KMS-11 (cell line): ENCODE measurements at regions not wholly inside any gene's neighbourhood (a gene's known extent, or its start where the extent isn't known, plus 50 kb on each side); places are given as distances from the start of the nearest gene placed in this dataset.

Source experiments
- H2AFZ ChIP-seq: fragments of 200-600 bp; sonication (generic); 2 replicates; pipeline ENCODE4 v1.6.1; 2016; ENCODE audit warnings: antibody characterized with exemption, mixed run types, low read depth
- H3K27ac ChIP-seq: fragments of 200-600 bp; sonication (generic); 2 replicates; pipeline ENCODE4 v1.6.1; 2016; ENCODE audit warnings: mild to moderate bottlenecking, mixed run types
- H3K27me3 ChIP-seq: fragments of 200-600 bp; sonication (generic); 2 replicates; pipeline ENCODE4 v1.6.1; 2017; ENCODE audit warnings: mild to moderate bottlenecking, low read depth, mixed run types, moderate library complexity; ENCODE audit not compliant: insufficient read depth
- H3K36me3 ChIP-seq: fragments of 200-600 bp; sonication (generic); 2 replicates; pipeline ENCODE4 v1.6.1; 2017; ENCODE audit warnings: mild to moderate bottlenecking, mixed run types; ENCODE audit not compliant: insufficient read depth
- H3K4me1 ChIP-seq: fragments of 200-600 bp; sonication (generic); 2 replicates; pipeline ENCODE4 v1.6.1; 2016; ENCODE audit warnings: mild to moderate bottlenecking, low read depth, mixed run types; ENCODE audit not compliant: poor library complexity, severe bottlenecking
- H3K4me2 ChIP-seq: fragments of 200-600 bp; sonication (generic); 2 replicates; pipeline ENCODE4 v1.7.0; 2016; ENCODE audit warnings: mild to moderate bottlenecking, mixed run types
- H3K4me3 ChIP-seq: fragments of 200-600 bp; sonication (generic); IDR thresholded peaks from 2 replicates; pipeline ENCODE4 v1.6.1; 2017; ENCODE audit warnings: low read depth, low read length, mixed read lengths; ENCODE audit not compliant: insufficient read depth
- H3K79me2 ChIP-seq: fragments of 200-600 bp; sonication (generic); 2 replicates; pipeline ENCODE4 v1.6.1; 2016; ENCODE audit warnings: low read depth, mixed run types; ENCODE audit not compliant: insufficient read depth
- H3K9ac ChIP-seq: fragments of 200-600 bp; sonication (generic); 2 replicates; pipeline ENCODE4 v1.6.1; 2016; ENCODE audit warnings: mild to moderate bottlenecking, mixed run types
- H4K20me1 ChIP-seq: fragments of 200-600 bp; sonication (generic); 2 replicates; pipeline ENCODE4 v1.6.1; 2016; ENCODE audit warnings: mild to moderate bottlenecking, mixed run types; ENCODE audit not compliant: insufficient read depth
- TF ChIP-seq, protein P1 (sequence below): fragments of 200-600 bp; sonication (generic); conservative IDR thresholded peaks from 2 replicates; pipeline ENCODE4 v1.6.1; 2017; ENCODE audit warnings: low read depth, mild to moderate bottlenecking, antibody characterized with exemption, low read length, moderate library complexity, mixed read lengths

DNA sequence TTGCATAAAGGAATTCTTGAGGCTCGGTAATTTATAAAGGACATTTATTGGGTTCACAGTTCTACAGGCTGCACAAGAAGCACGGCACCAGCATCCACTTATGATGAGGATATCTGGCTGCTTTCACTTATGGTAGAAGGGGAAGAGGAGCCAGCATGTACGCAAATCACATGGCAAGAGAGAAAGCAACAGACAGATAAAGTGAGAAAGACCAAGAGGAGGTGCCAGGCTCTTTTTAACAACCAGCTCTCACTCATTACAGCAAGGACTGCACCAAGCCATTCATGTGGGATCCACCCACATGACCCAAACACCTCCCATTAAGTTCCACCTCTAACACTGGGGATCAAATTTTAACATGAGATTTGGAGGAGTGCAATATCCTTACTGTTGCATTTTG lies 1198.2 kb downstream of the ADGRL3 start:
- no peak overlapping the region for H2AFZ ChIP-seq
- no peak overlapping the region for H3K9ac ChIP-seq
- TF ChIP-seq, protein P1, sequence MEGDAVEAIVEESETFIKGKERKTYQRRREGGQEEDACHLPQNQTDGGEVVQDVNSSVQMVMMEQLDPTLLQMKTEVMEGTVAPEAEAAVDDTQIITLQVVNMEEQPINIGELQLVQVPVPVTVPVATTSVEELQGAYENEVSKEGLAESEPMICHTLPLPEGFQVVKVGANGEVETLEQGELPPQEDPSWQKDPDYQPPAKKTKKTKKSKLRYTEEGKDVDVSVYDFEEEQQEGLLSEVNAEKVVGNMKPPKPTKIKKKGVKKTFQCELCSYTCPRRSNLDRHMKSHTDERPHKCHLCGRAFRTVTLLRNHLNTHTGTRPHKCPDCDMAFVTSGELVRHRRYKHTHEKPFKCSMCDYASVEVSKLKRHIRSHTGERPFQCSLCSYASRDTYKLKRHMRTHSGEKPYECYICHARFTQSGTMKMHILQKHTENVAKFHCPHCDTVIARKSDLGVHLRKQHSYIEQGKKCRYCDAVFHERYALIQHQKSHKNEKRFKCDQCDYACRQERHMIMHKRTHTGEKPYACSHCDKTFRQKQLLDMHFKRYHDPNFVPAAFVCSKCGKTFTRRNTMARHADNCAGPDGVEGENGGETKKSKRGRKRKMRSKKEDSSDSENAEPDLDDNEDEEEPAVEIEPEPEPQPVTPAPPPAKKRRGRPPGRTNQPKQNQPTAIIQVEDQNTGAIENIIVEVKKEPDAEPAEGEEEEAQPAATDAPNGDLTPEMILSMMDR = no peak

DNA sequence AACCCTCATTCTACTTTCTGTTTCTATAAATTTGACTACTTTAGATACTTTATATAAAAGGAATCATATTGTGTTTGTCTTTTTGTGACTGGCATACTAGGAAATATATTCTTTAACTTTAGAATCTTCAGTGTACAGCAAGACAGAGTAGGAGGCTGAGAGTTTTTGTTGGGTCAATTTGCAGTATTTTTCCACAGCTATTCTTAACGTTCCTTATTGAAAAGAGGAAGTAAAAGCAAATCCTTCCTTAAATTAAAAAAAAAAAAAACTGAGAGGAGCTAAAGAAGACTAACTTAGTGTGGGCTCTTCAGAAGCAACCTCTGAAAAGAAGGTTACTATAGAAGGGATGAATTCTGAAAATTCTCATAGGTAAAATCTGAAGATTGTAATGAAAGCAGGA lies 1194.6 kb downstream of the ADGRL3 start:
- no peak overlapping the region for H2AFZ ChIP-seq

More for the DNA sequence above, 1198.2 kb downstream of the ADGRL3 start:
- no peak overlapping the region for H3K27ac ChIP-seq
- no peaks in the 10 kb centered on the region for H3K36me3 ChIP-seq
- H3K4me2 ChIP-seq = no peak overlapping the region
- H3K4me3 ChIP-seq = no peak overlapping the region
- H3K79me2 ChIP-seq = no peaks in the 10 kb centered on the region
- peaks cover 9% of the 10 kb centered on the region for H3K4me1 ChIP-seq
- no peaks in the 10 kb centered on the region for H3K27me3 ChIP-seq
- no peaks in the 10 kb centered on the region for H4K20me1 ChIP-seq

DNA sequence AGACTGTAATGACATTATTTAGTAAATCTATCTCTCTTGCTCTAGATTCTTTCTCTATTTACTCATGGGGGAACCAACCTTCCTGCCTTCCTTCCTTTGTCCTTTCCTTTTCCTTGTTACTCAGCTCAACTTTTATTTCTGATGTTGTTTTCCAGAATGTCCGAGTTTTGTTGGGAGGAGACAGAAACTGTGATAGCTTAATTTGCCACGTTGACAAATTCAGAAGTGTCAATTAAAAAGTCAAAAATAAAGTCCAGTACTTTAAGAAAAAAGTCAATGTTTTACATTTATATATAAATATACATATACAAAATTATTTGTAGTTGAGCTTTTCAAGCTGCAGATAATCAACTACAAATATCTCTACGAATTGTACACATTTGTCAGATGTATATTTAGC lies 1187.7 kb downstream of the ADGRL3 start:
- TF ChIP-seq, protein P1 = no peak
- Histone ChIP-seq H2AFZ (no peak overlapping the region), H4K20me1 (no peaks in the 10 kb centered on the region), H3K27me3 (no peaks in the 10 kb centered on the region), H3K27ac (no peak overlapping the region), H3K4me2 (no peak overlapping the region), H3K9ac (no peak overlapping the region), H3K4me1 (no peaks in the 10 kb centered on the region), H3K79me2 (no peaks in the 10 kb centered on the region), H3K36me3 (no peaks in the 10 kb centered on the region), H3K4me3 (no peak overlapping the region)

More for the DNA sequence above, 1194.6 kb downstream of the ADGRL3 start:
- H3K4me1 ChIP-seq = peaks cover 7% of the 10 kb centered on the region
- H3K27me3 ChIP-seq = no peaks in the 10 kb centered on the region
- no peaks in the 10 kb centered on the region for H4K20me1 ChIP-seq
- H3K9ac ChIP-seq = no peak overlapping the region
- no peaks in the 10 kb centered on the region for H3K79me2 ChIP-seq
- H3K4me2 ChIP-seq = no peak overlapping the region
- H3K27ac ChIP-seq = no peak overlapping the region
- TF ChIP-seq, protein P1 = no peak
- H3K36me3 ChIP-seq = no peaks in the 10 kb centered on the region
- H3K4me3 ChIP-seq = no peak overlapping the region

DNA sequence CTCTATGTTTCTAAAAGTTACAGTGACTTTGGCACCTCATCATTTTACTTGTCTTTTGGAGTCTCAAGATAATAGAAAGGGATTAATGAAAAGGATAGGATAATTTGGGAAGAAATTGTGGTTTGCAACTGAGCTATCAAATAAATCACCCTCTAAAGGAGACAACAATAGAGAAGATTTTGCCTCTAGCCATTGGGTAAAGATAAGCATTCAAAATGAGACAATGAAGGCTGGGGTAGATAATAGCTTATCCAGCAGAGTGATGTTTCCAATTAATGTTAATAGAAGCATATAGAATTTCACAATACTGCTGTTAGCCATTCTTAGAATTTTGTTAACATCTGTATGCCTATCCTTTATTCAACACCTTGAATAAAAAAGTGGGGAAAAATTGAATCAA lies 1177.6 kb downstream of the ADGRL3 start:
- H3K4me1 ChIP-seq = no peaks in the 10 kb centered on the region
- no peaks in the 10 kb centered on the region for H3K36me3 ChIP-seq
- TF ChIP-seq, protein P1 = no peak
- no peak overlapping the region for H2AFZ ChIP-seq
- H3K4me2 ChIP-seq = no peak overlapping the region
- no peak overlapping the region for H3K9ac ChIP-seq
- no peak overlapping the region for H3K27ac ChIP-seq
- no peaks in the 10 kb centered on the region for H4K20me1 ChIP-seq
- H3K27me3 ChIP-seq = no peaks in the 10 kb centered on the region
- no peaks in the 10 kb centered on the region for H3K79me2 ChIP-seq
- H3K4me3 ChIP-seq = no peak overlapping the region

DNA sequence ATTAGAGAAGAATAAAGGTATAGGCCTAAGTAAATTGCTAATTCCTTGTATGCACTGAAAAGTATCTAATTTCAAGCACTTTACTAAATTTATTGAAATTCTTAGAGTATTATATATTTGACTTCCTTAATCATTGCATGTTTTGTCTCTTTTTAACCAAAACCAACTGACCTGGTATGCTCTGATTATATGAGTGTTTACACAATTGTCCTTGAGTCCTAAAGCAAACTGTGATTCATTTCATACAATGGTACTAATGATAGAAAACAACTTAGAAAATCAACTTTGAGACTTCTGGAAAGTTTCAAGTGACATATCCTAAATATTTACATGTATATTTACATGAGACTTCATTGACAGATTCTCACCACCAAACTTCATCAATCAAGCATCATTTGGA lies 1177.1 kb downstream of the ADGRL3 start:
- Histone ChIP-seq H3K4me1 (no peaks in the 10 kb centered on the region), H3K27me3 (no peaks in the 10 kb centered on the region), H3K27ac (no peak overlapping the region), H3K4me2 (no peak overlapping the region), H2AFZ (no peak overlapping the region), H3K4me3 (no peak overlapping the region), H4K20me1 (no peaks in the 10 kb centered on the region), H3K79me2 (no peaks in the 10 kb centered on the region), H3K9ac (no peak overlapping the region), H3K36me3 (no peaks in the 10 kb centered on the region)
- TF ChIP-seq, protein P1 = no peak
